HEK293 (cell line): ENCODE measurements at regions not wholly inside any gene's neighbourhood (a gene's known extent, or its start where the extent isn't known, plus 50 kb on each side); places are given as distances from the start of the nearest gene placed in this dataset.

Experiments
- CTCF ChIA-PET: fragments of 350-600 bp; formaldehyde crosslinking; extraction: SDS; loops from one replicate; lab custom pipeline; 2021; ENCODE audit warnings: antibody characterized with exemption; lab: Yijun Ruan, JAX
- POLR2A ChIA-PET: fragments of 300-600 bp; formaldehyde crosslinking; extraction: SDS; loops from one replicate; lab custom pipeline; 2020; ENCODE audit warnings: antibody characterized with exemption, inconsistent platforms; lab: Yijun Ruan, JAX
- H3K27ac ChIP-seq: fragments of 200-500 bp; sonication (Bioruptor generic); 2 replicates; pipeline ENCODE4 v1.5.1; 2014; ENCODE audit warnings: low read depth, low read length, control low read depth, inconsistent platforms; ENCODE audit errors: extremely low read depth
- H3K36me3 ChIP-seq, 2 experiments: fragments of 200-500 bp in 1 of 2; sonication (Bioruptor generic) in 1 of 2; 1 replicate in 1 of 2; 2 replicates in 1 of 2; pipeline ENCODE4 v1.5.1; 2014 to 2017; ENCODE audit warnings: inconsistent platforms in 2 of 2, low read length in 2 of 2; ENCODE audit not compliant: control insufficient read depth in 2 of 2, insufficient read depth in 1 of 2
- H3K4me1 ChIP-seq: fragments of 200-500 bp; sonication (Bioruptor generic); 2 replicates; pipeline ENCODE4 v1.5.1; 2014; ENCODE audit warnings: mild to moderate bottlenecking, low read length, inconsistent platforms; ENCODE audit not compliant: control insufficient read depth, insufficient read depth
- H3K4me3 ChIP-seq: 2 replicates; pipeline ENCODE4 v1.5.1; 2011; ENCODE audit warnings: low read depth, mild to moderate bottlenecking, control low read depth, low read length, moderate library complexity
- H3K9me3 ChIP-seq: fragments of 200-500 bp; sonication (Bioruptor generic); 2 replicates; pipeline ENCODE4 v1.5.1; 2014; ENCODE audit warnings: low read depth, low read length, inconsistent platforms; ENCODE audit not compliant: control insufficient read depth, insufficient read depth
- BCL11B ChIP-seq: fragments of 450-650 bp; formaldehyde crosslinking; IDR thresholded peaks from 2 replicates; pipeline ENCODE4 v1.5.1; 2016; ENCODE audit warnings: low read depth, missing biosample characterization, missing genetic modification characterization
- ELK4 ChIP-seq: IDR thresholded peaks from 2 replicates; pipeline ENCODE4 v1.6.1; 2011; ENCODE audit warnings: mild to moderate bottlenecking, low read depth, low read length, borderline replicate concordance
- HIC1 ChIP-seq: fragments of 450-650 bp; formaldehyde crosslinking; IDR thresholded peaks from 2 replicates; pipeline ENCODE4 v1.5.1; 2016; ENCODE audit warnings: missing biosample characterization, missing genetic modification characterization
- KLF10 ChIP-seq: fragments of 450-650 bp; IDR thresholded peaks from 2 replicates; pipeline ENCODE4 v1.5.1; 2018; ENCODE audit warnings: missing biosample characterization, mild to moderate bottlenecking, missing genetic modification characterization
- MYNN ChIP-seq: fragments of 450-650 bp; formaldehyde crosslinking; IDR thresholded peaks from 2 replicates; pipeline ENCODE4 v1.5.1; 2016; ENCODE audit warnings: missing biosample characterization, missing genetic modification characterization, borderline replicate concordance
- SCRT1 ChIP-seq: fragments of 450-650 bp; formaldehyde crosslinking; IDR thresholded peaks from 2 replicates; pipeline ENCODE4 v1.5.1; 2016; ENCODE audit warnings: missing biosample characterization, missing genetic modification characterization, borderline replicate concordance
- TSHZ1 ChIP-seq: fragments of 450-650 bp; formaldehyde crosslinking; IDR thresholded peaks from 2 replicates; pipeline ENCODE4 v1.5.1; 2016; ENCODE audit warnings: missing biosample characterization, missing genetic modification characterization, borderline replicate concordance
- ZBTB48 ChIP-seq: fragments of 450-650 bp; formaldehyde crosslinking; IDR thresholded peaks from 2 replicates; pipeline ENCODE4 v1.5.1; 2016; ENCODE audit warnings: missing biosample characterization, missing genetic modification characterization
- ZBTB49 ChIP-seq: fragments of 450-650 bp; formaldehyde crosslinking; IDR thresholded peaks from 2 replicates; pipeline ENCODE4 v1.5.1; 2016; ENCODE audit warnings: missing biosample characterization, missing genetic modification characterization, low read depth
- ZNF138 ChIP-seq: fragments of 450-650 bp; formaldehyde crosslinking; IDR thresholded peaks from 2 replicates; pipeline ENCODE4 v1.5.1; 2016; ENCODE audit warnings: missing biosample characterization, missing genetic modification characterization, borderline replicate concordance
- ZNF184 ChIP-seq: fragments of 450-650 bp; IDR thresholded peaks from 2 replicates; pipeline ENCODE4 v1.5.1; 2018; ENCODE audit warnings: missing biosample characterization, mild to moderate bottlenecking, missing genetic modification characterization
- ZNF366 ChIP-seq: fragments of 450-650 bp; formaldehyde crosslinking; conservative IDR thresholded peaks from 2 replicates; pipeline ENCODE4 v1.5.1; 2016; ENCODE audit warnings: missing biosample characterization, missing genetic modification characterization
- ZNF548 ChIP-seq: fragments of 450-650 bp; formaldehyde crosslinking; IDR thresholded peaks from 2 replicates; pipeline ENCODE4 v1.5.1; 2016; ENCODE audit warnings: missing biosample characterization, missing genetic modification characterization
- ZNF639 ChIP-seq: fragments of 450-650 bp; formaldehyde crosslinking; IDR thresholded peaks from 2 replicates; pipeline ENCODE4 v1.5.1; 2016; ENCODE audit warnings: missing biosample characterization, missing genetic modification characterization
- ZNF664 ChIP-seq: fragments of 450-650 bp; formaldehyde crosslinking; IDR thresholded peaks from 2 replicates; pipeline ENCODE4 v1.5.1; 2016; ENCODE audit warnings: missing biosample characterization, missing genetic modification characterization
- ZNF677 ChIP-seq: fragments of 450-650 bp; IDR thresholded peaks from 2 replicates; pipeline ENCODE4 v1.5.0; 2018; ENCODE audit warnings: missing biosample characterization, mild to moderate bottlenecking, missing genetic modification characterization, moderate library complexity
- ZNF785 ChIP-seq: fragments of 450-650 bp; formaldehyde crosslinking; IDR thresholded peaks from 2 replicates; pipeline ENCODE4 v1.5.1; 2016; ENCODE audit warnings: missing biosample characterization, missing genetic modification characterization
- ZNF830 ChIP-seq: fragments of 450-650 bp; IDR thresholded peaks from 2 replicates; pipeline ENCODE4 v1.5.0; 2018; ENCODE audit warnings: missing biosample characterization, missing genetic modification characterization, low read depth, mild to moderate bottlenecking, moderate library complexity
- ZSCAN18 ChIP-seq: fragments of 450-650 bp; formaldehyde crosslinking; IDR thresholded peaks from 2 replicates; pipeline ENCODE4 v1.5.1; 2016; ENCODE audit warnings: missing biosample characterization, missing genetic modification characterization

- TF ChIP-seq ZNF184 (tag by site-specific recombination) (no peak), ZNF830 (no peak), BCL11B (no peak), ZNF366 (no peak), ZNF785 (tag by site-specific recombination) (no peak), ZNF548 (tag by site-specific recombination) (no peak), ZBTB49 (tag by site-specific recombination) (no peak), ELK4 (no peak), MYNN (tag by site-specific recombination) (no peak), ZBTB48 (tag by site-specific recombination) (no peak), TSHZ1 (tag by site-specific recombination) (no peak), ZNF664 (tag by site-specific recombination) (no peak), ZNF677 (no peak), ZNF639 (no peak), KLF10 (tag by site-specific recombination) (no peak), SCRT1 (tag by site-specific recombination) (no peak), HIC1 (tag by site-specific recombination) (no peak), ZNF138 (no peak), ZSCAN18 (no peak)
- POLR2A ChIA-PET: no interaction called here
- H3K4me3 ChIP-seq: no peak overlapping the region
- CTCF ChIA-PET: interaction anchor here (0.5 to 0.6 kb wide), 2 partner anchors 395 to 770 kb away, joined by 3 to 4 read pairs; no protein-coding TSS in a partner anchor
- H3K4me1 ChIP-seq: peaks cover 5% of the 10 kb centered on the region; the same call in 1 of the 2 replicates
- H3K36me3 ChIP-seq: no peaks in the 10 kb centered on the region
- H3K9me3 ChIP-seq: no peaks in the 10 kb centered on the region
- no peak overlapping the region for H3K27ac ChIP-seq
These were observed 182.4 kb upstream of the MVB12B start for GRCh38 chr9:126144196-126144595.
